Activated naive CD4-positive, alpha-beta T cell treated with anti-CD3 and anti-CD28 coated beads for 36 hours (primary cell): ENCODE measurements at regions not wholly inside any gene's neighbourhood (a gene's known extent, or its start where the extent isn't known, plus 50 kb on each side); places are given as distances from the start of the nearest gene placed in this dataset.
"Not testable (repeated sequence)": the region's sequence is repeated elsewhere in the genome, so short reads cannot be mapped to it uniquely, and the experiment has no call there.

Source experiments
- CTCF ChIA-PET: fragments of 350-600 bp; sonication (Branson Sonifier 250); formaldehyde crosslinking; loops from one replicate; lab custom pipeline; 2021; ENCODE audit warnings: antibody characterized with exemption; lab: Charles Lee
- DNase-seq: peaks from one replicate; pipeline ENCODE4 v3.0.0-alpha.2; 2020
- H3K27ac Mint-ChIP-seq: one replicate; pipeline ENCODE4 v1.8.0; 2021; ENCODE audit warnings: mild to moderate bottlenecking, mixed read lengths
- H3K27me3 Mint-ChIP-seq: one replicate; pipeline ENCODE4 v1.8.0; 2021; ENCODE audit warnings: low read depth, mixed read lengths
- H3K36me3 Mint-ChIP-seq: one replicate; pipeline ENCODE4 v1.8.0; 2021; ENCODE audit warnings: low read depth, mixed read lengths
- H3K4me1 Mint-ChIP-seq: one replicate; pipeline ENCODE4 v1.8.0; 2021; ENCODE audit warnings: low read depth, mixed read lengths
- H3K4me3 Mint-ChIP-seq: one replicate; pipeline ENCODE4 v1.8.0; 2021; ENCODE audit warnings: mild to moderate bottlenecking, moderate library complexity, mixed read lengths
- H3K9me3 Mint-ChIP-seq: one replicate; pipeline ENCODE4 v1.8.0; 2021; ENCODE audit warnings: mixed read lengths
- intact Hi-C: fragments of 100-400 bp; cut with micrococcal nuclease; formaldehyde crosslinking; loops from one replicate; pipeline ENCODE4 v1.15.1; 2023

DNA sequence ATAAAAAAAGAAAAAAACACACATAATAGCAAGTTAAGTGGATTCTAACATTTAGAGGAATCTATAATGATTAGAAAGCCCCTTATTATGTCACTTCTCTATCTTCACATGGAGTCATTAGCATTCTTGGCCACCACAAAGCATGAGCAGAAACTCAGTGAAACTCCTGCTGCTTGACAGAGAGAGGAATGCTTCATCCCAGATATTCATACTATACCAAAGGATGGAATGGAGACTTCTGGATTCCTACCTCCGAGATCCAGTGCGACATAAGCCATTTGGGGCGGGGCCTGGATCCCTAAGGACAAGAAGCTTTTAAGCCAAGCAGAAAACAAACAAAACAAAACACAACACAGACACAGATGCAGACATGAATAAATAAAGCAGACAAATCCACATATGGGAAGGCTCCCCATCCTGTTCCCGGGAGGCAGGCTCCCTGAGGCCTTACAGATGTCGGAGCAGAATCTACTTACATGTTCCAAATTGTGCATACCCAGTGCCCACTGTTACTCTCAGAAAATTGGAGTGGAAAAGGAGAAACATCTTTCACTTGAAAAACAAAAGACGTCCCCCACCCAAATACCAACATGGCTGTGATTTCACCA lies 727.3 kb downstream of the MAFB start:
- CTCF ChIA-PET, result no interaction called here
- no peaks in the 10 kb centered on the region for H3K36me3 Mint-ChIP-seq
- no peak for DNase-seq
- no peaks in the 10 kb centered on the region for H3K9me3 Mint-ChIP-seq
- H3K4me3 Mint-ChIP-seq, result no peak overlapping the region
- H3K4me1 Mint-ChIP-seq, result no peaks in the 10 kb centered on the region
- H3K27ac Mint-ChIP-seq, result no peak overlapping the region
- no peaks in the 10 kb centered on the region for H3K27me3 Mint-ChIP-seq
- intact Hi-C loops, result no loop called here

GRCh38 chr20:39960522-39961428 lies 728.3 kb downstream of the MAFB start:
- CTCF ChIA-PET, result no interaction called here
- intact Hi-C loops, result no loop called here
- no peaks in the 10 kb centered on the region for H3K9me3 Mint-ChIP-seq

DNA sequence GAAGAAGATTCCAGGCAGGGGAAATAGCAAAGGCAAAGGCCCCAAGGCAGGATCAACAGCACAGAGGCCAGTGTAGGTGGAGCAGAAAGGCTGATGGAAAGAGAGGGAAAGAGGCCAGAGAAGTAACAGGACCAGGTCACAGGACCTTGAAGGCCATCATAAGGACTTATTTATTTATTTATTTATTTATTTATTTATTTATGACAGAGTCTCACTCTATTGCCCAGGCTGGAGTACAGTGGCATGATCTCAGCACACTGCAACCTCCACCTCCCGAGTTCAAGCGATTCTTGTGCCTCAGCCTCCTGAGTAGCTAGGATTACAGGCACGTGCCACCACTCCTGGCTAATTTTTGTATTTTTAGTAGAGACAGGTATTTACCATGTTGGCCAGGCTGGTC lies 731.1 kb downstream of the MAFB start:
- H3K9me3 Mint-ChIP-seq, result not testable (repeated sequence)

More at GRCh38 chr20:39960522-39961428, 728.3 kb downstream of the MAFB start:
- no peak overlapping the region for H3K4me3 Mint-ChIP-seq
- H3K27me3 Mint-ChIP-seq, result no peaks in the 10 kb centered on the region
- H3K36me3 Mint-ChIP-seq, result no peaks in the 10 kb centered on the region
- no peak overlapping the region for H3K27ac Mint-ChIP-seq
- no peaks in the 10 kb centered on the region for H3K4me1 Mint-ChIP-seq
- DNase-seq, result no peak

GRCh38 chr20:39954621-39955020 lies 734.4 kb downstream of the MAFB start:
- DNase-seq, result no peak
- no peaks in the 10 kb centered on the region for H3K27me3 Mint-ChIP-seq
- H3K4me1 Mint-ChIP-seq, result no peaks in the 10 kb centered on the region
- H3K9me3 Mint-ChIP-seq, result no peaks in the 10 kb centered on the region
- H3K36me3 Mint-ChIP-seq, result no peaks in the 10 kb centered on the region
- intact Hi-C loops, result no loop called here
- CTCF ChIA-PET, result no interaction called here
- H3K4me3 Mint-ChIP-seq, result no peak overlapping the region
- H3K27ac Mint-ChIP-seq, result no peak overlapping the region

More for the DNA sequence above, 731.1 kb downstream of the MAFB start:
- H3K36me3 Mint-ChIP-seq, DNase-seq, H3K4me1 Mint-ChIP-seq, intact Hi-C loops, CTCF ChIA-PET, H3K27ac Mint-ChIP-seq, H3K4me3 Mint-ChIP-seq, H3K27me3 Mint-ChIP-seq: not testable (repeated sequence)

GRCh38 chr20:39946931-39947330 lies 742.1 kb downstream of the MAFB start:
- Mint-ChIP-seq H3K9me3 (no peaks in the 10 kb centered on the region), H3K4me3 (no peak overlapping the region), H3K27me3 (no peaks in the 10 kb centered on the region), H3K4me1 (no peaks in the 10 kb centered on the region), H3K36me3 (no peaks in the 10 kb centered on the region), H3K27ac (no peak overlapping the region)
- DNase-seq, result no peak
- intact Hi-C loops, result no loop called here
- CTCF ChIA-PET, result no interaction called here

DNA sequence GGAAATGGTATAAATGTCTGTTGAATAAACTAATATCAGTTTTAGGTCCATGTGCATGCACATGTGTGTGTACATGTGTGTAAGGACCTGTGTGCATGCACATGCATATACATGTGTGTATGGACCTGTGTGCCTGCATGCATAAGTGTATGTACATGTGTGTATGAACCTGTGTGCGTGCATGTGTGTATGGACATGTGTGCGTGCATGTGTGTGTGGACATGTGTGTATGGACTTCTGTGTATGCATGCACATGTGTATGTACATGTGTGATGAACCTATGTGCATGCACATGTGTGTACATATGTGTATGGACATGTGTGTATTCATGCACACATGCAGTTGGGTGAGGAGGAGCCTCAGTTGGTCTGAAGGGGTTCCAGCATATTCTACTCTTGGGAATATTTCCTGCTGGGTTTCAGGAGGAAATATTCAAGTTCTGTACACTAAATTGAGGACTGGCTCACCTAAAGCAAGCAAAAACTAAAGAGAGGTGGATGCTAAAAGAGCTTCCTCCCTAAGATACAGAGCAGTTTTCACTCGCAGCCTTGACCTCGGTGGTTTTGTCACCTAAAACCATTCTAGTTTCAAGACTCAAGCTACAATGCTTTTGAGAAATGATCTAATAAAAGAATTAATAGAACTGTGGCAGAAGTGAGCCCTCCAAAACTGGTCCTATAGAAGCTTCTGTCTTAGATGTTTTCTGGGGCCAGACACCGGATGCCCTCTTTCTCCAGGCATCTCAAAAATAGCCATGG lies 742.8 kb downstream of the MAFB start:
- DNase-seq, result no peak
- H3K4me3 Mint-ChIP-seq, result no peak overlapping the region
- H3K36me3 Mint-ChIP-seq, result no peaks in the 10 kb centered on the region
- no peaks in the 10 kb centered on the region for H3K27me3 Mint-ChIP-seq
- CTCF ChIA-PET, result no interaction called here
- H3K4me1 Mint-ChIP-seq, result no peaks in the 10 kb centered on the region
- no peak overlapping the region for H3K27ac Mint-ChIP-seq
- no peaks in the 10 kb centered on the region for H3K9me3 Mint-ChIP-seq
- intact Hi-C loops, result no loop called here

- Mint-ChIP-seq H3K36me3 (no peaks in the 10 kb centered on the region), H3K9me3 (no peaks in the 10 kb centered on the region), H3K27ac (no peak overlapping the region), H3K4me3 (no peak overlapping the region), H3K27me3 (no peaks in the 10 kb centered on the region), H3K4me1 (no peaks in the 10 kb centered on the region)
- CTCF ChIA-PET, result no interaction called here
- intact Hi-C loops, result no loop called here
- no peak for DNase-seq
Measured at GRCh38 chr20:39944861-39945260, 744.2 kb downstream of the MAFB start.

GRCh38 chr20:39943336-39943735 lies 745.7 kb downstream of the MAFB start:
- Mint-ChIP-seq H3K9me3 (no peaks in the 10 kb centered on the region), H3K27me3 (no peaks in the 10 kb centered on the region), H3K4me1 (no peaks in the 10 kb centered on the region), H3K4me3 (no peak overlapping the region), H3K27ac (no peak overlapping the region), H3K36me3 (no peaks in the 10 kb centered on the region)
- intact Hi-C loops, result no loop called here
- CTCF ChIA-PET, result no interaction called here
- DNase-seq, result no peak

- intact Hi-C loops, result no loop called here
- no peak for DNase-seq
- no peaks in the 10 kb centered on the region for H3K27me3 Mint-ChIP-seq
- no peak overlapping the region for H3K4me3 Mint-ChIP-seq
- no peaks in the 10 kb centered on the region for H3K4me1 Mint-ChIP-seq
- H3K36me3 Mint-ChIP-seq, result no peaks in the 10 kb centered on the region
- no peaks in the 10 kb centered on the region for H3K9me3 Mint-ChIP-seq
- H3K27ac Mint-ChIP-seq, result no peak overlapping the region
- CTCF ChIA-PET, result no interaction called here
Measured at GRCh38 chr20:39941245-39941644, 747.8 kb downstream of the MAFB start.

GRCh38 chr20:39939241-39939865 lies 749.7 kb downstream of the MAFB start:
- Mint-ChIP-seq H3K4me3 (no peak overlapping the region), H3K36me3 (no peaks in the 10 kb centered on the region), H3K9me3 (no peaks in the 10 kb centered on the region), H3K27me3 (no peaks in the 10 kb centered on the region), H3K4me1 (no peaks in the 10 kb centered on the region), H3K27ac (no peak overlapping the region)
- intact Hi-C loops, result no loop called here
- CTCF ChIA-PET, result no interaction called here
- no peak for DNase-seq

GRCh38 chr20:39936401-39936800 lies 752.6 kb downstream of the MAFB start:
- CTCF ChIA-PET, result no interaction called here
- Mint-ChIP-seq H3K4me3 (no peak overlapping the region), H3K27me3 (peaks cover 2% of the 10 kb centered on the region), H3K4me1 (no peaks in the 10 kb centered on the region), H3K27ac (no peak overlapping the region), H3K36me3 (no peaks in the 10 kb centered on the region), H3K9me3 (no peaks in the 10 kb centered on the region)
- intact Hi-C loops, result no loop called here
- no peak for DNase-seq

DNA sequence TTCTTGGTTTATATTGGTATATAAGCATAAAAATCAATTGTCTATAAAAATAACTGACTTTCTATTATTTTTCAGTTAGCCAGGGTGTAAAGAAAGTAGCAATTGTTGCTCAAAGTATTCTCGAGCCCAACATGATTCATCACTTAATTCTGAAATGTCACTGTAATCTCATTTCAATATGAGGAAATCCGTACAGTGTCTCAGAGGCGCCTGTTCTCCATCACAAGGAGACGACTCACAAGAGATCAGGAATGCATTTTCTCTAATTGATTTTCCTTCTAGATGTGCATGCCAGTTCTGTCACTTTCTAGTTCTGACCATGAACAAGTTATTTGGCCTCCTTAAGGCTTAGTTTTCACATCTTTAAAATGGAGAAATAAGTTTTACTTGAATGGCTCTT lies 753.1 kb downstream of the MAFB start:
- CTCF ChIA-PET, result no interaction called here
- no peaks in the 10 kb centered on the region for H3K36me3 Mint-ChIP-seq
- no peak overlapping the region for H3K4me3 Mint-ChIP-seq
- no peaks in the 10 kb centered on the region for H3K4me1 Mint-ChIP-seq
- DNase-seq, result no peak
- H3K9me3 Mint-ChIP-seq, result no peaks in the 10 kb centered on the region
- no peak overlapping the region for H3K27ac Mint-ChIP-seq
- peaks cover 2% of the 10 kb centered on the region for H3K27me3 Mint-ChIP-seq
- intact Hi-C loops, result no loop called here
